GM12878 (cell line): ENCODE measurements at regions not wholly inside any gene's neighbourhood (a gene's known extent, or its start where the extent isn't known, plus 50 kb on each side); places are given as distances from the start of the nearest gene placed in this dataset.

ENCODE experiments used
- ATAC-seq: fragments of 200-7000 bp; cut with Tn5 transposase; 3 replicates; pipeline ENCODE4 v1.9.1; 2020; ENCODE audit warnings: mild to moderate bottlenecking, moderate library complexity
- BruUV-seq: library from RNA; stranded (reverse); fragments of 400-500 nt; replicated peaks from 2 replicates; lab custom pipeline; 2021; lab: Mats Ljungman, UMichigan
- CTCF ChIA-PET: fragments of 300-600 bp; sonication (Branson Sonifier 250); formaldehyde crosslinking; extraction: SDS; loops from one replicate; lab custom pipeline; 2021; ENCODE audit warnings: inconsistent platforms; lab: Yijun Ruan, JAX
- POLR2A ChIA-PET: fragments of 350-600 bp; formaldehyde crosslinking; extraction: SDS; loops from one replicate; lab custom pipeline; 2021; ENCODE audit warnings: inconsistent platforms; lab: Charles Lee
- RAD21 ChIA-PET: fragments of 300-600 bp; sonication (Branson Sonifier 250); formaldehyde crosslinking; loops from one replicate; lab custom pipeline; 2023; ENCODE audit warnings: antibody characterized with exemption; ENCODE audit not compliant: unreplicated experiment; lab: Charles Lee
- SMC1A ChIA-PET: fragments of 300-600 bp; sonication (Branson Sonifier 250); formaldehyde crosslinking; loops from one replicate; lab custom pipeline; 2023; ENCODE audit not compliant: unreplicated experiment, uncharacterized antibody; lab: Charles Lee
- DNase-seq: peaks from one replicate; pipeline ENCODE4 v3.0.0-alpha.2; 2011; ENCODE audit warnings: low read depth, low spot score
- FAIRE-seq: peaks from 3 replicates; lab custom pipeline; 2011; peaks lifted over from hg19 to GRCh38; lab: Jason Lieb, UNC
- H2AFZ ChIP-seq: 2 replicates; pipeline ENCODE4 v1.6.0; 2011; ENCODE audit warnings: low read depth, low read length, control low read depth; ENCODE audit not compliant: control insufficient read depth
- H3K27ac ChIP-seq: 2 replicates; pipeline ENCODE4 v1.5.1; 2011; ENCODE audit warnings: control low read depth; ENCODE audit not compliant: control insufficient read depth, insufficient read depth
- H3K27me3 ChIP-seq, 2 experiments: replicated peaks in 1 of 2; 2 replicates each; pipeline versions ENCODE4 v1.6.0 to v1.6.1; 2011; ENCODE audit warnings: low read length in 1 of 2; ENCODE audit not compliant: control insufficient read depth in 2 of 2, insufficient read depth in 2 of 2
- H3K36me3 ChIP-seq, 2 experiments: 2 replicates each; pipeline ENCODE4 v1.5.1; 2011; ENCODE audit warnings: low read length in 1 of 2; ENCODE audit not compliant: control insufficient read depth in 2 of 2, insufficient read depth in 2 of 2
- H3K4me1 ChIP-seq: 2 replicates; pipeline ENCODE4 v1.6.1; 2011; ENCODE audit warnings: mild to moderate bottlenecking, low read length, moderate library complexity, mixed read lengths; ENCODE audit not compliant: control insufficient read depth, insufficient read depth
- H3K4me2 ChIP-seq: 2 replicates; pipeline ENCODE4 v1.6.0; 2011; ENCODE audit warnings: control low read depth; ENCODE audit not compliant: control insufficient read depth, insufficient read depth
- H3K4me3 ChIP-seq: fragments of 200-600 bp; sonication (generic); 2 replicates; pipeline ENCODE4 v1.5.1; 2016
- H3K79me2 ChIP-seq: 2 replicates; pipeline ENCODE4 v1.6.0; 2011; ENCODE audit warnings: low read length; ENCODE audit not compliant: control insufficient read depth, insufficient read depth
- H3K9ac ChIP-seq: 2 replicates; pipeline ENCODE4 v1.8.0; 2011; ENCODE audit warnings: low read length, control low read depth, mixed read lengths; ENCODE audit not compliant: control insufficient read depth, insufficient read depth
- H3K9me3 ChIP-seq: replicated peaks from 3 replicates; pipeline ENCODE4 v1.5.1; 2011; ENCODE audit warnings: mild to moderate bottlenecking, low read length; ENCODE audit not compliant: control insufficient read depth, insufficient read depth
- H4K20me1 ChIP-seq: 2 replicates; pipeline ENCODE4 v1.6.0; 2011; ENCODE audit not compliant: control insufficient read depth, insufficient read depth
- EZH2 ChIP-seq: IDR thresholded peaks from 2 replicates; pipeline ENCODE4 v1.6.1; 2012; ENCODE audit warnings: low read depth, mild to moderate bottlenecking, control low read depth, inconsistent platforms, low read length, borderline replicate concordance; ENCODE audit not compliant: control insufficient read depth
- HCFC1 ChIP-seq: fragments of 150-350 bp; IDR thresholded peaks from 2 replicates; pipeline ENCODE4 v1.6.1; 2014; ENCODE audit warnings: low read length
- NFIC ChIP-seq: IDR thresholded peaks from 2 replicates; pipeline ENCODE4 v1.6.1; 2012; ENCODE audit warnings: low read depth, mild to moderate bottlenecking, inconsistent platforms, low read length, moderate library complexity
- NFXL1 ChIP-seq: fragments of 450-650 bp; IDR thresholded peaks from 2 replicates; pipeline ENCODE4 v1.6.1; 2017; ENCODE audit warnings: antibody characterized with exemption, mild to moderate bottlenecking, borderline replicate concordance
- NR2C1 ChIP-seq: fragments of 450-650 bp; IDR thresholded peaks from 2 replicates; pipeline ENCODE4 v1.6.1; 2017; ENCODE audit warnings: antibody characterized with exemption, mild to moderate bottlenecking, moderate library complexity
- NR2F1 ChIP-seq: fragments of 450-650 bp; conservative IDR thresholded peaks from 2 replicates; pipeline ENCODE4 v1.6.1; 2017; ENCODE audit warnings: mild to moderate bottlenecking
- PAX8 ChIP-seq: fragments of 450-650 bp; IDR thresholded peaks from 2 replicates; pipeline ENCODE4 v1.6.1; 2017; ENCODE audit warnings: mild to moderate bottlenecking, moderate library complexity
- POLR2AphosphoS5 ChIP-seq: IDR thresholded peaks from 2 replicates; pipeline ENCODE4 v1.6.1; 2011; ENCODE audit warnings: mild to moderate bottlenecking, low read length, inconsistent platforms
- RAD21 ChIP-seq: IDR thresholded peaks from 2 replicates; pipeline ENCODE4 v1.6.1; 2011; ENCODE audit warnings: mild to moderate bottlenecking, low read depth, low read length, moderate library complexity; ENCODE audit not compliant: insufficient read depth
- RAD51 ChIP-seq: fragments of 450-650 bp; IDR thresholded peaks from 2 replicates; pipeline ENCODE4 v1.6.1; 2016; ENCODE audit warnings: moderate library complexity, mild to moderate bottlenecking, inconsistent platforms
- TARDBP ChIP-seq: IDR thresholded peaks from 2 replicates; pipeline ENCODE4 v1.6.1; 2016; ENCODE audit warnings: borderline replicate concordance
- TBL1XR1 ChIP-seq: IDR thresholded peaks from 2 replicates; pipeline ENCODE4 v1.6.1; 2012; ENCODE audit warnings: low read depth, low read length, improper control_type of control experiment
- TCF3 ChIP-seq: IDR thresholded peaks from 2 replicates; pipeline ENCODE4 v1.6.1; 2012; ENCODE audit warnings: low read depth, mild to moderate bottlenecking, low read length, borderline replicate concordance; ENCODE audit not compliant: insufficient read depth
- YBX1 ChIP-seq: fragments of 450-650 bp; IDR thresholded peaks from 2 replicates; pipeline ENCODE4 v1.6.1; 2016; ENCODE audit warnings: antibody characterized with exemption
- ZNF207 ChIP-seq: fragments of 450-650 bp; IDR thresholded peaks from 2 replicates; pipeline ENCODE4 v1.6.1; 2014; ENCODE audit warnings: antibody characterized with exemption, mild to moderate bottlenecking, borderline replicate concordance
- ZNF274 ChIP-seq: IDR thresholded peaks from one replicate; pipeline ENCODE4 v1.8.0; 2011; ENCODE audit not compliant: insufficient read length, insufficient read depth
- WGBS: methylation state at CpG from one replicate; pipeline ENCODE4 v1.1.6; 2016; ENCODE audit warnings: low lambda C conversion rate; ENCODE audit not compliant: insufficient replicate concordance, insufficient coverage; ENCODE audit errors: missing lambda C conversion rate; 5-methylcytosine and 5-hydroxymethylcytosine counted together
- in situ Hi-C: fragments of 300-500 bp; cut with MboI; formaldehyde crosslinking; loops from 9 replicates; pipeline ENCODE4 v1.14.3; 2018; ENCODE audit warnings: mixed read lengths
- intact Hi-C: fragments of 100-400 bp; cut with micrococcal nuclease; formaldehyde crosslinking; loops from one replicate; pipeline ENCODE4 v1.14.2; 2022; ENCODE audit not compliant: unreplicated experiment
- TF ChIP-seq, protein P1 (sequence below): IDR thresholded peaks from 2 replicates; pipeline ENCODE4 v1.6.1; 2011; ENCODE audit warnings: borderline replicate concordance, low read depth, mild to moderate bottlenecking, moderate library complexity, mixed read lengths, low read length; ENCODE audit not compliant: insufficient read depth; ENCODE audit errors: extremely low read length
- TF ChIP-seq, protein P2 (sequence below): IDR thresholded peaks from 2 replicates; pipeline ENCODE4 v1.6.1; 2012; ENCODE audit warnings: low read depth, low read length, improper control_type of control experiment
- TF ChIP-seq, protein P3 (sequence below), 3 experiments: IDR thresholded peaks in 2 of 3; conservative IDR thresholded peaks in 1 of 3; 2 replicates each; pipeline ENCODE4 v1.5.1; 2011; ENCODE audit warnings: low read depth in 3 of 3, low read length in 3 of 3, mild to moderate bottlenecking in 3 of 3, control low read depth in 2 of 3, moderate library complexity in 2 of 3, inconsistent platforms in 1 of 3, mixed read lengths in 1 of 3; ENCODE audit not compliant: control insufficient read depth in 2 of 3, insufficient read depth in 1 of 3; ENCODE audit errors: extremely low read depth in 1 of 3

DNA sequence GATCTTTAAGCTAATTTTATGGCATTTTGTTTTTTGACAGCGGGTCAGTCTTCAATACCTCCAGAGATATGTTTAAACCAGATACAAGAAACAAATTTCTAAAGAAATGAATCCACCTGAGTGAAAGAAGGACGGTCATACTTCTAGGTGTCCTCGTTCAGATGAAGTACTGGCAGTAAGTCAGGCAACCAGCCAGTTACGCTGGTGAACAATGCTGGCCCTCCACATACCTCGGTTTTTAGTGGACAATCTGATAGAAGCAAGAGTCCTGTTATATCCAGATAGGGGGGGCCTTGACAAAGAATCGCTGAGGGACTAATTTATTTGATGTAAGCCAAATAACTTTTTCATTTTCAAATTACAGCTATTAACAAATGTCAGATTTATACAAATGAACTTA lies 266.4 kb upstream of the KLF14 start (continued):
- TF ChIP-seq TARDBP, result no peak
- no peak for TF ChIP-seq RAD21
- TF ChIP-seq NFXL1, result no peak
- no peak for TF ChIP-seq ZNF274
- TF ChIP-seq TCF3, result no peak

DNA sequence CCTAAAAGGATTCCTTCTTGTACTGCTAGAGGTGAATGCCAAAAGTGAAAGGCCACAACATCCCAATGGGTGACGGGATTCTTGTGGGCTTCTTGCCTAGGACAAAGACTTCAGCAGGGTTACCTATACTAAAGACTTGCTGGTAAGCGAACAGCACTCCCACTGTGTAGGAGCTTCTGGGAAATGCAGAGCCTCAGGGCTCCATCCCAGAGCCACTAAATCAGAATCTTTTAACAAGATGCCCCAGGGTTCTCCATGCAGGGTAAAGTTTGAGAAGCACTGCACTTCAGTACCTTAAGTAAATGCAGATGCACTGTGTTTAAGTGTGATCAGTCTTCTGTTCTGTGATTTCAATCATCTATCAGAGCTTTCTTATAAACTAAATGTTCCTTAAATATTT lies 266.9 kb upstream of the KLF14 start:
- ChIA-PET CTCF (interaction anchor here (0.8 to 10.4 kb wide), 6 partner anchors 9 to 104 kb away, joined by 3 to 105 read pairs (median 6); no protein-coding TSS in a partner anchor), POLR2A (interaction anchor here (1.4 kb wide), 1 partner anchor 39 kb away, joined by 6 read pairs; no protein-coding TSS in a partner anchor), RAD21 (interaction anchor here (0.6 to 1.0 kb wide), 2 partner anchors 39 to 111 kb away, joined by 3 to 6 read pairs; no protein-coding TSS in a partner anchor), SMC1A (interaction anchor here (1.0 to 5.4 kb wide), 4 partner anchors 13 to 68 kb away, joined by 3 to 41 read pairs (median 8); no protein-coding TSS in a partner anchor)
- Histone ChIP-seq H3K79me2 (peaks cover 5% of the 10 kb centered on the region), H3K9me3 (0 out of 3 replicates have a peak, but pooled peaks cover 2% of the 10 kb centered on the region), H3K4me2 (no peak overlapping the region), H3K27me3 (no peaks in the 10 kb centered on the region), H3K4me3 (no peak overlapping the region), H3K36me3 (no peaks in the 10 kb centered on the region; a peak in 2 of 4 replicates), H3K27ac (no peak overlapping the region), H3K4me1 (peaks cover 9% of the 10 kb centered on the region), H4K20me1 (no peaks in the 10 kb centered on the region), H2AFZ (no peak overlapping the region), H3K9ac (no peak overlapping the region)
- no TSS peak for BruUV-seq
- FAIRE-seq (no peak), ATAC-seq (no peak), DNase-seq (no peak)
- intact Hi-C loops (no loop called here), in situ Hi-C loops (no loop called here)
- WGBS, result 100% methylated on average over 1 of the region's 2 CpGs
- TF ChIP-seq, protein P1, sequence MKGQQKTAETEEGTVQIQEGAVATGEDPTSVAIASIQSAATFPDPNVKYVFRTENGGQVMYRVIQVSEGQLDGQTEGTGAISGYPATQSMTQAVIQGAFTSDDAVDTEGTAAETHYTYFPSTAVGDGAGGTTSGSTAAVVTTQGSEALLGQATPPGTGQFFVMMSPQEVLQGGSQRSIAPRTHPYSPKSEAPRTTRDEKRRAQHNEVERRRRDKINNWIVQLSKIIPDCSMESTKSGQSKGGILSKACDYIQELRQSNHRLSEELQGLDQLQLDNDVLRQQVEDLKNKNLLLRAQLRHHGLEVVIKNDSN, result no peak
- TF ChIP-seq YBX1 (no peak), TBL1XR1 (no peak), TCF3 (no peak), RAD51 (no peak), EZH2 (no peak), POLR2AphosphoS5 (no peak), NR2C1 (no peak), ZNF207 (no peak), HCFC1 (no peak), NR2F1 (no peak), NFIC (no peak), PAX8 (no peak)
- TF ChIP-seq, protein P2, sequence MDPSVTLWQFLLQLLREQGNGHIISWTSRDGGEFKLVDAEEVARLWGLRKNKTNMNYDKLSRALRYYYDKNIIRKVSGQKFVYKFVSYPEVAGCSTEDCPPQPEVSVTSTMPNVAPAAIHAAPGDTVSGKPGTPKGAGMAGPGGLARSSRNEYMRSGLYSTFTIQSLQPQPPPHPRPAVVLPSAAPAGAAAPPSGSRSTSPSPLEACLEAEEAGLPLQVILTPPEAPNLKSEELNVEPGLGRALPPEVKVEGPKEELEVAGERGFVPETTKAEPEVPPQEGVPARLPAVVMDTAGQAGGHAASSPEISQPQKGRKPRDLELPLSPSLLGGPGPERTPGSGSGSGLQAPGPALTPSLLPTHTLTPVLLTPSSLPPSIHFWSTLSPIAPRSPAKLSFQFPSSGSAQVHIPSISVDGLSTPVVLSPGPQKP, result no peak
- TF ChIP-seq, protein P3, sequence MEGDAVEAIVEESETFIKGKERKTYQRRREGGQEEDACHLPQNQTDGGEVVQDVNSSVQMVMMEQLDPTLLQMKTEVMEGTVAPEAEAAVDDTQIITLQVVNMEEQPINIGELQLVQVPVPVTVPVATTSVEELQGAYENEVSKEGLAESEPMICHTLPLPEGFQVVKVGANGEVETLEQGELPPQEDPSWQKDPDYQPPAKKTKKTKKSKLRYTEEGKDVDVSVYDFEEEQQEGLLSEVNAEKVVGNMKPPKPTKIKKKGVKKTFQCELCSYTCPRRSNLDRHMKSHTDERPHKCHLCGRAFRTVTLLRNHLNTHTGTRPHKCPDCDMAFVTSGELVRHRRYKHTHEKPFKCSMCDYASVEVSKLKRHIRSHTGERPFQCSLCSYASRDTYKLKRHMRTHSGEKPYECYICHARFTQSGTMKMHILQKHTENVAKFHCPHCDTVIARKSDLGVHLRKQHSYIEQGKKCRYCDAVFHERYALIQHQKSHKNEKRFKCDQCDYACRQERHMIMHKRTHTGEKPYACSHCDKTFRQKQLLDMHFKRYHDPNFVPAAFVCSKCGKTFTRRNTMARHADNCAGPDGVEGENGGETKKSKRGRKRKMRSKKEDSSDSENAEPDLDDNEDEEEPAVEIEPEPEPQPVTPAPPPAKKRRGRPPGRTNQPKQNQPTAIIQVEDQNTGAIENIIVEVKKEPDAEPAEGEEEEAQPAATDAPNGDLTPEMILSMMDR (IDR thresholded peaks at IDR 0.05 in 2 of 3, conservative IDR thresholded peaks at IDR 0.05 in 1 of 3; ENCODE audit: control insufficient read depth in 2 of 3, extremely low read depth in 1 of 3, insufficient read depth in 1 of 3, low read depth in 3 of 3, low read length in 3 of 3), result no peak
